GM21723 (cell line): ENCODE measurements at regions not wholly inside any gene's neighbourhood (a gene's known extent, or its start where the extent isn't known, plus 50 kb on each side); places are given as distances from the start of the nearest gene placed in this dataset.
A peak's percentile ranks its signal among the peaks of the same experiment; 100 is the strongest.

ENCODE experiments used
- ATAC-seq: cut with Tn5 transposase; IDR thresholded peaks from one replicate; pipeline ENCODE4 v1.9.1; 2021; ENCODE audit warnings: mild to moderate bottlenecking, moderate library complexity; ENCODE audit not compliant: unreplicated experiment

GRCh38 chr12:91384366-91384765 lies 201.7 kb upstream of the DCN start:
- ATAC-seq: no peak

GRCh38 chr12:91383099-91383498 lies 200.5 kb upstream of the DCN start:
- no peak for ATAC-seq

- ATAC-seq: peak; percentile 90
These were observed 199.5 kb upstream of the DCN start for GRCh38 chr12:91382081-91382543.

GRCh38 chr12:91381309-91381804 lies 198.7 kb upstream of the DCN start:
- peak; percentile 69 for ATAC-seq

- ATAC-seq: no peak
These were observed 198.0 kb upstream of the DCN start for GRCh38 chr12:91380631-91381030.

- no peak for ATAC-seq
These were observed 196.6 kb upstream of the DCN start for GRCh38 chr12:91379051-91379775.

GRCh38 chr12:91377436-91377835 lies 194.8 kb upstream of the DCN start:
- no peak for ATAC-seq

GRCh38 chr12:91373086-91373485 lies 190.5 kb upstream of the DCN start:
- ATAC-seq: no peak

- ATAC-seq: no peak
These were observed 187.7 kb upstream of the DCN start for GRCh38 chr12:91370086-91370868.

GRCh38 chr12:91368613-91369012 lies 186.0 kb upstream of the DCN start:
- ATAC-seq: no peak

GRCh38 chr12:91367234-91367849 lies 184.7 kb upstream of the DCN start:
- no peak for ATAC-seq

GRCh38 chr12:91364471-91365184 lies 182.0 kb upstream of the DCN start:
- ATAC-seq: no peak

- no peak for ATAC-seq
These were observed 179.2 kb upstream of the DCN start for GRCh38 chr12:91361864-91362263.

- no peak for ATAC-seq
These were observed 174.8 kb upstream of the DCN start for GRCh38 chr12:91357381-91357780.

GRCh38 chr12:91356405-91356804 lies 173.8 kb upstream of the DCN start:
- ATAC-seq: no peak

- ATAC-seq: peak; percentile 94
These were observed 172.8 kb upstream of the DCN start for GRCh38 chr12:91355150-91356006.

- no peak for ATAC-seq
These were observed 170.6 kb upstream of the DCN start for GRCh38 chr12:91353266-91353665.

GRCh38 chr12:91349476-91349875 lies 166.9 kb upstream of the DCN start:
- no peak for ATAC-seq

GRCh38 chr12:91347481-91348214 lies 165.0 kb upstream of the DCN start:
- ATAC-seq: no peak
